MM.1S (cell line): ENCODE measurements at regions not wholly inside any gene's neighbourhood (a gene's known extent, or its start where the extent isn't known, plus 50 kb on each side); places are given as distances from the start of the nearest gene placed in this dataset.

Experiments used
- CTCF ChIP-seq: fragments of 300-600 bp; sonication (generic); IDR thresholded peaks from 2 replicates; pipeline ENCODE4 v1.5.1; 2016; ENCODE audit warnings: antibody characterized with exemption, low read length, mixed read lengths
- EZH2 ChIP-seq: fragments of 300-600 bp; sonication (generic); optimal IDR thresholded peaks from 2 replicates; pipeline ENCODE3; 2017; ENCODE audit warnings: low read depth, mild to moderate bottlenecking, antibody characterized with exemption, low read length, mixed read lengths
- EZH2phosphoT487 ChIP-seq: fragments of 300-600 bp; sonication (generic); IDR thresholded peaks from 2 replicates; pipeline ENCODE4 v1.6.1; 2018; ENCODE audit warnings: antibody characterized with exemption, low read length

- TF ChIP-seq CTCF = no peak
- TF ChIP-seq EZH2 = no peak
- no peak for TF ChIP-seq EZH2phosphoT487
Measured at GRCh38 chr7:106493041-106493731, 167.8 kb downstream of the CCDC71L start.
